ENCODE measurements at regions not wholly inside any gene's neighbourhood (a gene's known extent, or its start where the extent isn't known, plus 50 kb on each side); places are given as distances from the start of the nearest gene placed in this dataset.
A peak's percentile ranks its signal among the peaks of the same experiment; 100 is the strongest.

- H3K27ac Mint-ChIP-seq (ENCODE audit: unreplicated experiment), result peak overlapping the region; percentile 19
- no peak for DNase-seq (ENCODE audit: extremely low spot score, unreplicated experiment)
- no peaks in the 10 kb centered on the region for H3K27me3 Mint-ChIP-seq (ENCODE audit: unreplicated experiment)
- TF ChIP-seq CTCF (IDR thresholded peaks at IDR 0.05), result no peak
- H3K36me3 Mint-ChIP-seq (ENCODE audit: unreplicated experiment), result no peaks in the 10 kb centered on the region
- peaks cover 5% of the 10 kb centered on the region for H3K9me3 Mint-ChIP-seq (ENCODE audit: unreplicated experiment)
- no peak overlapping the region for H3K4me3 Mint-ChIP-seq (ENCODE audit: unreplicated experiment)
- peaks cover 19% of the 10 kb centered on the region for H3K4me1 Mint-ChIP-seq (ENCODE audit: unreplicated experiment)
These were observed 522.4 kb upstream of the NAALADL2 start for GRCh38 chr3:174336784-174337183.

GRCh38 chr3:174337227-174337626 is 521.9 kb upstream of the NAALADL2 start:
- H3K27me3 Mint-ChIP-seq (ENCODE audit: unreplicated experiment), result no peaks in the 10 kb centered on the region
- no peak for DNase-seq (ENCODE audit: extremely low spot score, unreplicated experiment)
- no peak for TF ChIP-seq CTCF (IDR thresholded peaks at IDR 0.05)
- no peak overlapping the region for H3K4me3 Mint-ChIP-seq (ENCODE audit: unreplicated experiment)
- H3K4me1 Mint-ChIP-seq (ENCODE audit: unreplicated experiment), result peaks cover 14% of the 10 kb centered on the region
- peaks cover under 1% of the 10 kb centered on the region for H3K9me3 Mint-ChIP-seq (ENCODE audit: unreplicated experiment)
- peak overlapping the region; percentile 19 for H3K27ac Mint-ChIP-seq (ENCODE audit: unreplicated experiment)
- H3K36me3 Mint-ChIP-seq (ENCODE audit: unreplicated experiment), result no peaks in the 10 kb centered on the region

GRCh38 chr3:174340624-174341587 is 518.2 kb upstream of the NAALADL2 start:
- H3K4me3 Mint-ChIP-seq (ENCODE audit: unreplicated experiment), result no peak overlapping the region
- H3K4me1 Mint-ChIP-seq (ENCODE audit: unreplicated experiment), result peaks cover 16% of the 10 kb centered on the region
- no peak for DNase-seq (ENCODE audit: extremely low spot score, unreplicated experiment)
- no peak overlapping the region for H3K27ac Mint-ChIP-seq (ENCODE audit: unreplicated experiment)
- H3K9me3 Mint-ChIP-seq (ENCODE audit: unreplicated experiment), result no peaks in the 10 kb centered on the region
- H3K36me3 Mint-ChIP-seq (ENCODE audit: unreplicated experiment), result no peaks in the 10 kb centered on the region
- TF ChIP-seq CTCF (IDR thresholded peaks at IDR 0.05), result no peak
- H3K27me3 Mint-ChIP-seq (ENCODE audit: unreplicated experiment), result no peaks in the 10 kb centered on the region

GRCh38 chr3:174342171-174342570 is 517.0 kb upstream of the NAALADL2 start:
- TF ChIP-seq CTCF (IDR thresholded peaks at IDR 0.05), result no peak
- H3K27me3 Mint-ChIP-seq (ENCODE audit: unreplicated experiment), result no peaks in the 10 kb centered on the region
- no peak for DNase-seq (ENCODE audit: extremely low spot score, unreplicated experiment)
- H3K9me3 Mint-ChIP-seq (ENCODE audit: unreplicated experiment), result no peaks in the 10 kb centered on the region
- H3K4me3 Mint-ChIP-seq (ENCODE audit: unreplicated experiment), result no peak overlapping the region
- no peaks in the 10 kb centered on the region for H3K36me3 Mint-ChIP-seq (ENCODE audit: unreplicated experiment)
- peaks cover 11% of the 10 kb centered on the region for H3K4me1 Mint-ChIP-seq (ENCODE audit: unreplicated experiment)
- H3K27ac Mint-ChIP-seq (ENCODE audit: unreplicated experiment), result no peak overlapping the region

GRCh38 chr3:174342941-174343501 is 516.1 kb upstream of the NAALADL2 start:
- no peaks in the 10 kb centered on the region for H3K36me3 Mint-ChIP-seq (ENCODE audit: unreplicated experiment)
- no peak overlapping the region for H3K4me3 Mint-ChIP-seq (ENCODE audit: unreplicated experiment)
- no peak for TF ChIP-seq CTCF (IDR thresholded peaks at IDR 0.05)
- H3K4me1 Mint-ChIP-seq (ENCODE audit: unreplicated experiment), result peaks cover 2% of the 10 kb centered on the region
- DNase-seq (ENCODE audit: extremely low spot score, unreplicated experiment), result no peak
- no peaks in the 10 kb centered on the region for H3K9me3 Mint-ChIP-seq (ENCODE audit: unreplicated experiment)
- H3K27me3 Mint-ChIP-seq (ENCODE audit: unreplicated experiment), result no peaks in the 10 kb centered on the region
- no peak overlapping the region for H3K27ac Mint-ChIP-seq (ENCODE audit: unreplicated experiment)
